GM12878 (cell line): ENCODE measurements at regions not wholly inside any gene's neighbourhood (a gene's known extent, or its start where the extent isn't known, plus 50 kb on each side); places are given as distances from the start of the nearest gene placed in this dataset.

Source experiments
- ATAC-seq: fragments of 200-7000 bp; cut with Tn5 transposase; 3 replicates; pipeline ENCODE4 v1.9.1; 2020; ENCODE audit warnings: mild to moderate bottlenecking, moderate library complexity
- BruUV-seq: library from RNA; stranded (reverse); fragments of 400-500 nt; replicated peaks from 2 replicates; lab custom pipeline; 2021; lab: Mats Ljungman, UMichigan
- CTCF ChIA-PET: fragments of 300-600 bp; sonication (Branson Sonifier 250); formaldehyde crosslinking; extraction: SDS; loops from one replicate; lab custom pipeline; 2021; ENCODE audit warnings: inconsistent platforms; lab: Yijun Ruan, JAX
- POLR2A ChIA-PET: fragments of 350-600 bp; formaldehyde crosslinking; extraction: SDS; loops from one replicate; lab custom pipeline; 2021; ENCODE audit warnings: inconsistent platforms; lab: Charles Lee
- RAD21 ChIA-PET: fragments of 300-600 bp; sonication (Branson Sonifier 250); formaldehyde crosslinking; loops from one replicate; lab custom pipeline; 2023; ENCODE audit warnings: antibody characterized with exemption; ENCODE audit not compliant: unreplicated experiment; lab: Charles Lee
- SMC1A ChIA-PET: fragments of 300-600 bp; sonication (Branson Sonifier 250); formaldehyde crosslinking; loops from one replicate; lab custom pipeline; 2023; ENCODE audit not compliant: unreplicated experiment, uncharacterized antibody; lab: Charles Lee
- DNase-seq: peaks from one replicate; pipeline ENCODE4 v3.0.0-alpha.2; 2011; ENCODE audit warnings: low read depth, low spot score
- FAIRE-seq: peaks from 3 replicates; lab custom pipeline; 2011; peaks lifted over from hg19 to GRCh38; lab: Jason Lieb, UNC
- H2AFZ ChIP-seq: 2 replicates; pipeline ENCODE4 v1.6.0; 2011; ENCODE audit warnings: low read depth, low read length, control low read depth; ENCODE audit not compliant: control insufficient read depth
- H3K27ac ChIP-seq: 2 replicates; pipeline ENCODE4 v1.5.1; 2011; ENCODE audit warnings: control low read depth; ENCODE audit not compliant: control insufficient read depth, insufficient read depth
- H3K27me3 ChIP-seq, 2 experiments: replicated peaks in 1 of 2; 2 replicates each; pipeline versions ENCODE4 v1.6.0 to v1.6.1; 2011; ENCODE audit warnings: low read length in 1 of 2; ENCODE audit not compliant: control insufficient read depth in 2 of 2, insufficient read depth in 2 of 2
- H3K36me3 ChIP-seq, 2 experiments: 2 replicates each; pipeline ENCODE4 v1.5.1; 2011; ENCODE audit warnings: low read length in 1 of 2; ENCODE audit not compliant: control insufficient read depth in 2 of 2, insufficient read depth in 2 of 2
- H3K4me1 ChIP-seq: 2 replicates; pipeline ENCODE4 v1.6.1; 2011; ENCODE audit warnings: mild to moderate bottlenecking, low read length, moderate library complexity, mixed read lengths; ENCODE audit not compliant: control insufficient read depth, insufficient read depth
- H3K4me2 ChIP-seq: 2 replicates; pipeline ENCODE4 v1.6.0; 2011; ENCODE audit warnings: control low read depth; ENCODE audit not compliant: control insufficient read depth, insufficient read depth
- H3K4me3 ChIP-seq: fragments of 200-600 bp; sonication (generic); 2 replicates; pipeline ENCODE4 v1.5.1; 2016
- H3K79me2 ChIP-seq: 2 replicates; pipeline ENCODE4 v1.6.0; 2011; ENCODE audit warnings: low read length; ENCODE audit not compliant: control insufficient read depth, insufficient read depth
- H3K9ac ChIP-seq: 2 replicates; pipeline ENCODE4 v1.8.0; 2011; ENCODE audit warnings: low read length, control low read depth, mixed read lengths; ENCODE audit not compliant: control insufficient read depth, insufficient read depth
- H3K9me3 ChIP-seq: replicated peaks from 3 replicates; pipeline ENCODE4 v1.5.1; 2011; ENCODE audit warnings: mild to moderate bottlenecking, low read length; ENCODE audit not compliant: control insufficient read depth, insufficient read depth
- H4K20me1 ChIP-seq: 2 replicates; pipeline ENCODE4 v1.6.0; 2011; ENCODE audit not compliant: control insufficient read depth, insufficient read depth
- RB1 ChIP-seq: fragments of 450-650 bp; formaldehyde crosslinking; IDR thresholded peaks from 2 replicates; pipeline ENCODE4 v1.6.1; 2017; ENCODE audit warnings: mild to moderate bottlenecking, borderline replicate concordance
- RELA ChIP-seq: fragments of 450-650 bp; IDR thresholded peaks from 2 replicates; pipeline ENCODE4 v1.8.0; 2014; ENCODE audit warnings: borderline replicate concordance; ENCODE audit not compliant: partially characterized antibody
- RUNX3 ChIP-seq: IDR thresholded peaks from 2 replicates; pipeline ENCODE4 v1.6.1; 2012; ENCODE audit warnings: low read length, inconsistent platforms
- STAT1 ChIP-seq: fragments of 450-650 bp; conservative IDR thresholded peaks from 2 replicates; pipeline ENCODE4 v1.6.1; 2014; ENCODE audit warnings: antibody characterized with exemption, mild to moderate bottlenecking
- ZBED1 ChIP-seq: IDR thresholded peaks from 2 replicates; pipeline ENCODE4 v1.6.1; 2016; ENCODE audit warnings: borderline replicate concordance
- WGBS: methylation state at CpG from one replicate; pipeline ENCODE4 v1.1.6; 2016; ENCODE audit warnings: low lambda C conversion rate; ENCODE audit not compliant: insufficient replicate concordance, insufficient coverage; ENCODE audit errors: missing lambda C conversion rate; 5-methylcytosine and 5-hydroxymethylcytosine counted together
- in situ Hi-C: fragments of 300-500 bp; cut with MboI; formaldehyde crosslinking; loops from 9 replicates; pipeline ENCODE4 v1.14.3; 2018; ENCODE audit warnings: mixed read lengths
- intact Hi-C: fragments of 100-400 bp; cut with micrococcal nuclease; formaldehyde crosslinking; loops from one replicate; pipeline ENCODE4 v1.14.2; 2022; ENCODE audit not compliant: unreplicated experiment

DNA sequence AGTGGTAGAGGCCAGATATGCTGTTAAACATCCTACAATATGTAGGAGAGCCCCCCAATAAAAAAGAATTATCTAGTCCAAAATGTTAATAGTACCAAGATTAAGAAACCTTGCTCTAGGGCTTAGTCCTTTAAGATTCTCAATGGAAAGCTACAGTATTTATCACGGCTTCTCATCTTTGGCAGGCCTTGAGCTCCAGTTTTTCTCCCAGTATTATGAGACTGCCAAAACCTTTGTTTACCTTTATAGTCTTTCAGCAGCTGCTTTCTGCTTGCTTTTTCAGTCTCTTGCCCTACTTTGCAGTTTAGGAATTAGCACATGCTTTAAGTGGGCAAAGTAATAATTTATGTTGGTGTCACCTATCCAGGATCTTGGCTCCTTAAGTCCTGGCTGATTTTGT lies 59.7 kb downstream of the NHLRC1 start:
- H3K4me1 ChIP-seq: no peaks in the 10 kb centered on the region
- SMC1A ChIA-PET: no interaction called here
- H3K9ac ChIP-seq: no peak overlapping the region
- H3K27me3 ChIP-seq: no peaks in the 10 kb centered on the region
- RAD21 ChIA-PET: no interaction called here
- no peaks in the 10 kb centered on the region for H3K79me2 ChIP-seq
- DNase-seq (no peak), ATAC-seq (no peak), FAIRE-seq (no peak)
- BruUV-seq: no TSS peak
- no peaks in the 10 kb centered on the region for H3K36me3 ChIP-seq
- no peaks in the 10 kb centered on the region for H4K20me1 ChIP-seq
- TF ChIP-seq ZBED1: no peak
- H3K9me3 ChIP-seq: no peaks in the 10 kb centered on the region; the same call in 2 of the 3 replicates
- intact Hi-C loops: no loop called here
- no peak overlapping the region for H3K4me2 ChIP-seq
- no peak overlapping the region for H3K4me3 ChIP-seq
- CTCF ChIA-PET: no interaction called here
- H3K27ac ChIP-seq: no peak overlapping the region
- H2AFZ ChIP-seq: no peak overlapping the region
- POLR2A ChIA-PET: interaction anchor here (0.6 kb wide), 1 partner anchor 660 kb away, joined by 3 read pairs; no protein-coding TSS in a partner anchor
- 65% methylated on average over 1 of the region's 1 CpG for WGBS
- in situ Hi-C loops: no loop called here

DNA sequence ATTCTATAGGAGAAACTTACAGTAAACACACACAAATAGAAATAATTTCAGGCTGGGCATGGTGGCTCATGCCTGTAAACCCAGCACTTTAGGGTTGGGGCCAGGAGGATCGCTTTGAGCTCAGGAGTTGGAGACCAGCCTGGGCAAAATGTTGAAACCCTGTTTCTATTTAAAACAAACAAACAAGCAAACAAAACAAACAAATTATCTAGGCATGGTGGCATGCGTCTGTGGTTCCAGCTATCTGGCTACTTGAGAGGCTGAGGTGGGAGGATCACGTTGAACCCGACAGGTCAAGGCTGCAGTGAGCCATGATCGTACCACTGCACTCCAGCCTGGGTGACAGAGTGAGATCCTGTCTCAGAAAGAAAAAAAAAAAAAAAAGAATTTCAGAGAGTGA lies 64.0 kb downstream of the NHLRC1 start:
- ChIA-PET SMC1A (interaction anchor here (1.0 to 1.5 kb wide), 2 partner anchors 10 to 11 kb away, joined by 3 to 5 read pairs; no protein-coding TSS in a partner anchor), CTCF (no interaction called here), POLR2A (no interaction called here), RAD21 (no interaction called here)
- Histone ChIP-seq H3K27ac (no peak overlapping the region), H2AFZ (no peak overlapping the region), H3K79me2 (no peaks in the 10 kb centered on the region), H4K20me1 (no peaks in the 10 kb centered on the region), H3K4me3 (no peak overlapping the region), H3K4me2 (no peak overlapping the region), H3K9me3 (no peaks in the 10 kb centered on the region; the same call in 2 of the 3 replicates), H3K27me3 (no peaks in the 10 kb centered on the region), H3K9ac (no peak overlapping the region), H3K36me3 (no peaks in the 10 kb centered on the region), H3K4me1 (no peaks in the 10 kb centered on the region)
- in situ Hi-C loops: no loop called here
- ATAC-seq (no peak), DNase-seq (no peak), FAIRE-seq (no peak)
- no peak for TF ChIP-seq RB1
- TF ChIP-seq RUNX3: no peak
- TF ChIP-seq STAT1: no peak
- no peak for TF ChIP-seq RELA
- intact Hi-C loops: no loop called here
- no TSS peak for BruUV-seq
- WGBS: 34% methylated on average over 5 of the region's 5 CpGs
